ENCODE measurements at regions not wholly inside any gene's neighbourhood (a gene's known extent, or its start where the extent isn't known, plus 50 kb on each side); places are given as distances from the start of the nearest gene placed in this dataset.
"Not testable (repeated sequence)": the region's sequence is repeated elsewhere in the genome, so short reads cannot be mapped to it uniquely, and the experiment has no call there.

DNA sequence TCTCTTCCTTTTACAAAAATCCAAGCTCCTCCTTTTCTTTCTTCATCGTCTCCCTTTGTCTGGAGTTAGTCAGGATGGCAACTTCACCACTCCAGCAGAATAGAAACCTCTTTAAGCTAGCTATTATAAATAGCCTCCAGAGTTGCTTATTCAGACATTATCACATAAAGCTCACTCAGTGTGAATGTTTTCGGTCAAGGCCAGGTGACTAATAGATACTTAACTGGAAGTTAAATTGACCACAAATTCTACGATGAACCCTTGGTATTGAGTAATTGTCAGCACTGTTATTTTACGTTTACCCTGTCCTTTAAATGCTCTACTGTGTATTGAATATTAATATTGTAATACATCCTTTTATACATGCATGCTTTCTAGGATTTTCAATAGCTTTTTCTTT is 340.4 kb downstream of the OTUD1 start:
- no peak for DNase-seq

DNA sequence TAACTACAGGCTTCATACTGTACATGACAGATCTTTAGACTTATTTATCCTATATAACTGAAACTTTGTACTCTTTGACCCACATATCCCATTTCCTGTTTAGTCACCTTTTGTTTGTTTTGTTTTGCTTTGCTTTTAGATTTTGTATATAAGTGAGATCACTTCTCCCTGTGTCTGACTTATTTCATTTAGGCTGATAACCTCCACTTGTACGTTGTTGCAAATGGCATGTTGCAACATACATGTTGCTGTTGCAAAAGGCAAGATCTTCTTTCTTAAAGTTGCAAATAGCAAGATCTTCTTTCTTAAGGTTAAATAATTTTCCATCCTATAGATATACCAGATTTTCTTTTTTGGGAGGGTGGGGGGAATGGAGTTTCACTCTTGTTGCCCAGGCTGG is 341.5 kb downstream of the OTUD1 start:
- DNase-seq = no peak

DNA sequence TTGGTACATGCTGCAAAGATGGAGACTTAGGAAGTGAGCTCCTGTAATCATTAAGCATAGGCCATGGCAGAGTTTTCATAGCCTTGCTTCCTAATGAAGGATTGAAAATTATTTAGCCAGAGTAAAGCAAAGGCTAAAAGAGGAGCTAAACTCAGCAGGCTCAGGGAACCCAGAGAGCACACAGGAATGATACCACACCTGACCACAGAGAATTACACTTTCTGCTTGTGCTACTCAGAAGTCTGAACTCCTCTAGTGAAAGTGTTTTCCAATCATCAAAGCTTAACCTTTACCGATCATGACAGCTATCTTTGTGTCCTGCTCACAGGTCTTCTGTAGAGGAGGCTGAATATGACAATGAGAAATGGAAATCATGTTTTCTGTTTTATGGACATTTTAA is 347.7 kb downstream of the OTUD1 start:
- DNase-seq = no peak

DNA sequence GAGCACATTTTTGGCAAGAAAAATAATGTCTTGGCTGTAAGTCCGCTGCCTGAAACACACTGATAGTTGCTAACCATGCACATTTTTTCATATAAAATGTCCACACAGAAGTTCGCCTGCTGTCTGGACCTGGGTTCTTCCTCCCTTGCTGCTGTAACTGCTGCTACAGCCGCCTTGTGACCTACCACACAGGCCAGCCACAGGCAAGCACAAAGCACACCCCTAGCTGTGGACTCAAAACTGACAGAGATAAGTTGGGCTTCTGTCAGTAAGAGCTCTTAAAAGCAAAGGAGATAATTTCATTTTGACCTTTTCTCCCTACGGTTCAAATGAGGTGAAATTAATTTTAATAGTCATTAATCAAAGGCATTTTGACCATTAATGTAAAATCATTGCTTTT is 354.7 kb downstream of the OTUD1 start:
- no peak for DNase-seq

DNA sequence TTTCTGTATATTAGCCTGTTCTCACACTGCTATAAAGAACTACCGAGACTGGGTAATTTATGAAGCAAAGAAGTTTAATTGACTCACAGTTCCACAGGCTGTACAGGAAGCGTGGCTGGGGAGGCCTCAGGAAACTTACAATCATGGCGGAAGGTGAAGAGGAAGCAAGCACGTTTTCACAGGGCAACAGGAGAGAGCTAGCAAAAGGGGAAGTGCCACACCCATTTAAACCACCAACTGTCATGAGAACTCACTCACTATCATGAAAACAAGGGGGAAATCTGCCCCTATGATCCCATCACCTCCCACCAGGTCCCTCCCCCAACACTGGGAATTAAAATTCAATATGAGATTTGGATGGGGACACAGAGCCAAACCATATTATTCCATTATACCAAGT is 358.6 kb downstream of the OTUD1 start:
- DNase-seq = not testable (repeated sequence)

DNA sequence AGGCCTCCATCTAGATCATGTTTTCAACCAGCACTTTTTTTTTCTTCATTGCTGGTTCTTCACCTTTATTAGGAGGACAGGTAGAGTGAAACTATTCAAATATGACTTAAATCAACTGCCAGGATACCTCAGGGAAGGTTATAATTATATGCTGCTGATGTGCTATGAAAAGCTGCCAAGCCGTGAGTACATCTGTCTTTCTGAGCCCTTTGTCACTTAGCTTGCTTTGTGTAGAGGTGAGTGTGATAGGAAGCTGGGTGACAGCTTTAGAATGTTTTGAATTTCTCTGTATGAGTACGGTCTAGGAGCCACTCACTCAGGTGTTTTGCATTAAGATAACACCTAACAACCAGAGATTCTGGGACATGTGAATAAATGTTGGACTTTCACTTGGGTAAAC is 365.2 kb downstream of the OTUD1 start:
- no peak for DNase-seq

DNA sequence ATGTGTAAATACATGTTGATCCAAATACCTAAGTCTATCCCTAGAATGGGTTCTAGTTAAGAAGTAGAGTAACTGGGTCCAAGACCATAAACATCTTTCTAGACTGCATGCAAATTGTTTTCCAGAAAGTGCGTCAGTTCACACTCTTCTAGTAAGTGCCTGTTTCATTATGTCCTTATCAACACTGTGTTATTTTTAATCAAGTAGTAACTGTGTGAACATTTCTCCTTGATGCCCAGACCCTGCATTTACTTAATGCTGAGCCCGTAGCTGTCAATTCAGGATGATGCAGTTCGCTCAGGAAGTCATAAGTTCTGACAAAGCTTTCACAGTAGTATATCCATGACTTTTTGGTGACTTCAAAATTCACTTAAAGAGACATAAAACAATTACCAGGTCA is 374.8 kb downstream of the OTUD1 start:
- DNase-seq = no peak

DNA sequence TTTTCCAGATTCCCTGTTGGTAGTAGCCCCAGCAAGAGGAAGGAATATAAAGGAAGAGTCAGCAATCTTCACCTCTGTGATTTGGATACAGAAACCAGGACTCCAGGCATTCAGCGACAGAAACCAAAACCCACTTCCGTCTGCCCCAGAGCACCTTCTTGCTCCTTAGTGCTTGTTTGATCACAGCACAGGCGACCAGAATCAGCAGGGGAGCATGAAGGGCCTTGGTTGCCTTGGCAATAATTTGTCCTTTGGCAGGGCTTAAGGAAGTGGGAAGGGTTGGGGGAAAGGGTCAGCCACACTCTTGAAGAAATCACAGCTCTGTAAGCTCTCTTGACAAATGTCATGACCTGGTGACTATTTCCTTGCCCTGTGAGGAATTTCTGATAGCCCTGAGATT is 379.6 kb downstream of the OTUD1 start:
- no peak for DNase-seq

DNA sequence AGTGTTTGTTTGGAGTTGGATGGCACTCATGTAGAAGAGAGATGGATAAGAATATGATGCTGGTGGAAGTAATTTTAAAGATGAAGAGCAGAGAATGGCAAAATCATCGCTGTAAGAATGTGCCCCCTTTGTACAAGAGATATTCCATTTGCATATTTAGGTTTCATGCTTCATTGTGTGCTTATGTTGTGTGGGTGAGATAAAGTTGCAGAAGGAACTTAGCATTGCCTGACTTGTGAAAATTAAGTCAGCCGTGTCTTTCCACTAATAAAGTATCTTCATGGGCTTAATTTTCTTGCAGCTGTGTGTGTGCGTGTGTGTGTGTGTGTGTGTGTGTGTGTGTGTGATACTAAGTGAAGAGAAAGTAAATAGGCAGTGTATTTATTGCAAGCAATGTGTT is 381.9 kb downstream of the OTUD1 start:
- no peak for DNase-seq

DNA sequence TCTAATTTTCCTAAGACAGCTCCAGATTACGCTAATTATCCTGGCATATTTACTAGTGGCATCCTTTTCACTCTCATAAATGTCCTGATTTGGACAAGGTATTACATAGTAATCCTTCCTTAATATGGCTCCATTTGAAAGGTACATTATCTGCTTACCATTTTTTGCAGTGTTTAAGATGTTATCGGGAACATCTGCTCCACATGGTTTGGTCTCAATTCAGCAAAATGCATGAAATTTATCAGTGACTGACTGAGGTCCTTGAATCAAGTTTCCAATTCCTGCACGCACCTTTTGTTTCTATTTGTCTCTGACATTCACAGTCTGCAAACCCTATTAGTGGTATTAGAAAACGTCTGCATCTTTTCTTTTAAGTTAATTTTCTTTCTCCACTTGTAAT is 384.1 kb upstream of the KIAA1217 start:
- no peak for DNase-seq

DNA sequence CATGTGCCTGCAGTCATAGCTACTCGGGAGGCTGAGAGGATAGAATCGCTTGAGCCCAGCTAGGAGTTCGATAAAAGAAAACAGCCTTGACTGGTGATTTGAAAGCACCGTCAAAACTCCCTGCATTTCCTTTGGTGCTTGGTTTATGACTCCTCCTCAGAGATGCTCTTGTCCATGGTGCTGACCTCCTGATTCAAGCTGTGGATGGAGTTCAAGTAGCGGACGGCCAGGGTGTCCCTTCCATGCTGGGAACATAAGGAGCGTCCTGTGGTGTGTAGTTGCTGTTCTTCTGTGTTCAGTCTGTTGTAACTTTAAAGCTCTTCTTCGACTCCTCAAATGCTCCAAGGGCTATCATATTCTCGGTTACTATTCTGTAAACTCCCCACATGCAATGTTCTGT is 382.5 kb upstream of the KIAA1217 start:
- no peak for DNase-seq

DNA sequence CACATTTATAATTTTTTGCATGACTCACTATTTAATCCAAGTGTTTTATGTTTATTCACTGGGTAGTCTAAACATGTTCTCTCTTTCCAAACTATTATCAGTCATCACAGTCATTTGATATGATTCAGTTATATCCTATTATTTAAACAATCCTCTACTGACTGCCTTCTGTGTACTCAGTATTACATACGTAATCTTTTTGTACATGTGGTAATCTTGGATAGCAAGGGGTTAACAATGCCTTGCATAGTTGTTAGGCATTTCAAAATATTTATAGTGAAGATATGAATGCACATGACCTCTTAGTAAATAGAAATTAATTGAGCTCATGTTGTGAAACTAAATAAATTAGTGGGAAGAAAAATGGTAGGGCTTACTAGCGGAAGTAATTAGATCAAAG is 379.4 kb upstream of the KIAA1217 start:
- DNase-seq = no peak

DNA sequence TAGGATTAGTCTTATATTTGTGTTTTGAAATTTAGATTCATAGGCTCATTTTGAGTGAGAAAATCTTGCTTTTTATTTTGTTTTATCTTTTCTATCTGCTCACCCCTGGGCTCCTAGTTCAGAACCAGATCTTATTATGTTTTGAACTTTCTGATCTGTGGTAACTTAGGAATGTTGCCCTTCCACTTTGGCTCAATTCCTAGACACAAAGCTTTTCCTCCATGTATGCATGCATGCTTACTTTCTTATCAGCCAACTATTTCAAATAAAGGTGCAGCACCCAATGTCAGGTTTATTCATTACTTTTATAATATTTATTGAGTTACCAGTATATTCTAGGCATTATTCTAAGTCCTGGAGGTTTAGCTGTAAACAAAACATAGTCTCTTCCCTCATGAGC is 374.8 kb upstream of the KIAA1217 start:
- DNase-seq = no peak

DNA sequence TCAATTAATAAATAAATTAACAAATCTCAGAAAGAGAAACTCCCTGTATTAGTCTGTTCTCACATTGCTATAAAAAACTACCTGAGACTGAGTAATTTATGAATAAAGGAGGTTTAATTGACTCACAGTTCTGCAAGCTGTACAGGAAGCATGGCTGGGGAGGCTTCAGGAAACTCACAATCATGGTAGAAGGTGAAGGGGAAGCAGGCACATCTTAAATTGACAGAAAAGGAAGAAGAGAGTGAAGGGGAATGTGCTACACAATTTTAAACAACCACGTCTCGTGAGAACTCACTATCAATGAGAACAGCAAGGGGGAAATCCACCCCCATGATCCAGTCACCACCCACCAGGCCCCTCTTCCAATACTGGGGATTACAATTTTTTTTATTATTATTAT is 358.3 kb upstream of the KIAA1217 start:
- no peak for DNase-seq

DNA sequence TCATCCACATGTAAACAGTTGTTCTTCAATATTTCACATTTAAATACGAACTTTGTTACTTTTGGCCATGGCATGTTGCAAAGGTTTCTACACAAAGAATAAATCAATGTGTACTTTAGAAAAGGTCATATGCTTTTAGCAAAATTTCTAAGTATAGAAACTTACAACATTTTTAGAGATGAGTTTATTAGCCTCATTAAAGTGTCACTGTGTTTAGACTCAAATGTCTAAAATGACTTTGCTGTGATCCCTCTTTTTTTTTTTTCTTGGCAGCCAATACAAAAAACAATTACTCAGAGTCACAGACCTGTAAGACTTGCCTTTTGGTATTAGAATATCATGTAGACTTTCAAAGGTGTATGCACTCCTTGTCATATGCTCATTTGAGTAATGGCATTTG is 349.3 kb upstream of the KIAA1217 start:
- DNase-seq = no peak

DNA sequence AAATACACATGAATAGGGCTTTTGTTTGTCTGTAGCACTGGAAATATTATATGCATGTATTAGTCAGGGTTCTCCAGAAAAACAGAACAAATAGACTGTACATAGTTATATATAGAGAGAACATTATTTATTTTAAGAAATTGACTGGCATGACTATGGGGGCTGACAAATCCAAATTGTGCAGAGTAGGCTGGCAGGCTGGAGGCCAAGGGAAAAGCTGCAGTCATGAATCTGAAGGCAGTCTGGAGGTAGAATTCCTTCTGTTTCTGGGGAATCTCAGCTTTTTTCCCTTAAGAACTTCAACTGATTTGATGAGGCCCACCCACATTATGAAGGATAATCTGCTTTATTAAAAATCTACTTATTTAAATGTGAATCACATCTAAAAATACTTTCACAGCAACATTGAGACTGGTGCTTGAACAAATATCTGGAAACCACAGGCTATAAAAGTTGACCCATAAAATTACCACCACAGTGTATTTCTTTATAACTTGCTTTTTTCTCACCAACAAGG is 344.2 kb upstream of the KIAA1217 start:
- no peak for DNase-seq

DNA sequence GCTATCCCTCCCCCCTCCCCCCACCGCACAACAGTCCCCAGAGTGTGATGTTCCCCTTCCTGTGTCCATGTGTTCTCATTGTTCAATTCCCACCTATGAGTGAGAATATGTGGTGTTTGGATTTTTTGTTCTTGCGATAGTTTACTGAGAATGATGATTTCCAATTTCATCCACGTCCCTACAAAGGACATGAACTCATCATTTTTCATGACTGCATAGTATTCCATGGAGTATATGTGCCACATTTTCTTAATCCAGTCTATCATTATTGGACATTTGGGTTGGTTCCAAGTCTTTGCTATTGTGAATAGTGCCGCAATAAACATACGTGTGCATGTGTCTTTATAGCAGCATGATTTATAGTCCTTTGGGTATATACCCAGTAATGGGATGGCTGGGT is 342.0 kb upstream of the KIAA1217 start:
- DNase-seq = not testable (repeated sequence)

DNA sequence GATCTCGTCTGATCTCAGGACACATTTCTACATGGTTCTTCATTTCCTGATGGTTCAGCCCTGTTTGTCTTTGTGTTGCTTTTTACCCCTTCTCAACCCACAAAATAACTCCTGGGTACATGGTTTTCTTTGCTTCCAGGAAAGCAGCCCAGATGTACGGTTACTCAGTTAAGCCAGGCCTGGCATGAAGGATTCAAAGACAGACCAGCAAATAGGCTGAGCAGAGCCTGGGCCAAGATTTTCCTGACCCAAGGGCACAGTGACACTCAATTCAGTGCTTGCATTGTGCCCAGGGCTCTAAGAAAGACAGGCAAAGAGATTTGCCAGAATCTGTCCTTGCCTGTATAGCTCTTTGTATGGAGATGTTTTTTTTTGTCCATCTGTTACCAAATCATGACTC is 340.8 kb upstream of the KIAA1217 start:
- no peak for DNase-seq

DNA sequence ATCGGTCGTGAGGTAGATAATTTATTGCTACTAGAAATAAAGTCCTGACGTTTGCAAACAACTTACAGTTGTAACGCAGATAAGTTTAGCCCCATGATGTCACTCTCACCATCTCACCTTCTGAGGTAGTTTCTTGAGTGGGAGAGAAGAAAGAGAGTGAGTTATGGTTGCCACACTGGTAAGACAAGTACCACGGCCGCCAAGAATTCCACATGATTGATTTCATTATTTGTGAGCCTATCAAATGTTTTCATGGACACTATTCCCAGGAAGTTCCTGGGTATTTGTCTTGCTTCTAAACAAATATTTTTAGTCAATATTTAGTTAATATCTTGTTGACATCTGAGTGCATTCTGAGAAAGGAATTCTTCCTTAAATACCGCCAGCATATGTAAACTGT is 339.4 kb upstream of the KIAA1217 start:
- DNase-seq = no peak

DNA sequence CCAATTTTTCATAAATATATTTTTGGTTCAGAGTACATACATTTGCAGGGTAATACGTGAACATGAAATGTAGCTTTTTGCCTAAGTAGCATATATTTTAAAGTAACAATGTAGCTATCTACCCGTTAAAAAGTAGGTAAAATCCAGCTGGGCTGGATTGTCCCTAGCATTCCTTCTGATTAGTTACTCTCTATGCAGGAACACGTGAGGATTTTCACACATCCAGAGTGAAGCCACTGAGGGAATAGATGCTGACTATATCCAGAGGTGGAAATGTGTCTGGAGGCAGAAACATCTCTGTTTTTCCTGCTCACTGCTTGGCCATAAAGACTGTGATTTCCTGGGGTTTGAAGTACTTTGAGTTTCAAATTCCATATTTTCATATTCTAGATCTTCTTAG is 338.9 kb upstream of the KIAA1217 start:
- DNase-seq = no peak

DNA sequence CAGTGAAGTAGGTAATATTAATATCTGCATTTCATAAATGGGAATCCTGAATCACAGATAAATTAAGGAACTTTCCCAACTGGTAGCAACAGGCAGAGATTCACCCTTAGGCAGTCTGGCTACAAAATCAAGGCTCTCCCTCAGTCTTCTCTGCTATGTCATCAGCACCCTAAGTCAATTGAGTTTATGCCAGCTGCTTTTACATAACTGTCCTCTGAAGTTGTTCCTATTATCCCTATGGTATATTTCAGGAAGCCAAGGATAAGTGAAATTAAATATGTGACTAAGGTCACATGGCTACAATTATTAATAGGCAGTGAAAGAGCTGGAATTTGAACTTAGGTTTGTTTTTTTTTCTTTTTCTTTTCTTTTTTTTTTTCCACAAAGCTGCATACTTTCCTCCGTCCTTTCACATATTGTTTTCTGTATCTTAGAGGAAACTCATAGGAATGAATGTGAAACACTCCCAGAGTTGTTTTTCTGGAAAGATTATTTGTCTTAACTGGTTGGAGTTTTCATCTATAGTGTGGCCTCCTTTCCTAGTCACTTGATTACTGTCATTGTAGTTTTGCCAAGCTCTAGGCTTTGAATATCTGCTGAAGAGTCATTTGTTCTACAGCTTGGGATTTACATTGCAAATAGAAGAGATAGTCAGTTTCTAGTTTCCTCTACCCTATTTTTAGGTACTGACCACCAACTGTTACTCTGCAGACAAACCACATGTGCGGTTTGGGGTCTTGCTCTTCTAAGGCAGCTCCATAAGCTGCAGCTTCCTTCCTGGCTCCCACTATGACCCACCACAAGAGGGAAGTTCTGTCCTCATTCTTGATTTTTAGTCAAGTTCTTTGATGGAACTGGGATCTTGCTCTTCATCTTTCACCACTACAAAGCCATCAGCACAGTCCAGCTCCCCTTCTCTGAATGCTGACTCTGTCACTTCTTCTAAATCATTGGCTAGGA is 338.0 kb upstream of the KIAA1217 start:
- peak; percentile 0 for DNase-seq

DNA sequence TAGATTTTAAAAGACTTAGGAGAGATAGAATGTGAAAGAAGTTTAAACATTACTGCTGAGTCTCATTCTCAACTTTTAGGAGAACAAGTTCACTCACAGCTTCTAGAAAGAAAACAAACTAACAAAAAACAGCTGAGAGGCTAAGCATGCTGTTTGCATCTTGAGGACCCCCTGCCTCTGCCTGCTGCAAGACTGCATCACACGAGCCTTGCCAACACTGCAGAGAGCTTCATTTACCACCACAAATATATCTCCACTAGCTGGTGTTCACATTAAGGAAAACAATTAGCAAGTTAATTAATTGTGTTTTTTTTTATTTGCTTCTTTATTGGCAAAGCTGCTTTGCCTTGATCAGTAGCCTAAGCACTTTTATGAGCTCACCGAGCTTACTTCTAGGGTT is 336.6 kb upstream of the KIAA1217 start:
- DNase-seq = no peak

DNA sequence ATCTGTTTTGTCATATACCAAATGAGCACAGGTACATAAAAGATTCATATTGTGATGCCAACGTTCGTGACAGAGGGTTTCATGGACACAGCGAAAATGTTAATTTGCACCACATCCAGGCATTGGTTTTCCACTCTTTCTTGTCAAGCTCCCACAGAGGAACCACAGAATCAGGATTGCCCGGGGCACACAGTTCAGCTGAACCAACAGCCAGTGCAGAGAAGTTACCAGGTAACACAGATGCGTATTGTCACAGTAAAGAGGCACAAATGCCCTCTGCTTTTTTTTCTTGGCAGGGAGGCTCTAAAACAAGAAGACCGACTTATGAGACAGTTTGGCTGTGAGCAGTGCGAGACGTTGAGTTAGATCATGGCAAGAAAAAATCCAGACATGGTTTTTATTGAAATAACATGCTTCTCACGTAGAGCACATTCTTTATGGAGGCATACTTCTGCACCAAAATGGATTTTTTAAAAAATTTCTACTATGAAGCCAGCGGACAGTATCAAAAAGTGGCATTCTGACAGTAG is 331.1 kb upstream of the KIAA1217 start:
- DNase-seq = no peak

DNA sequence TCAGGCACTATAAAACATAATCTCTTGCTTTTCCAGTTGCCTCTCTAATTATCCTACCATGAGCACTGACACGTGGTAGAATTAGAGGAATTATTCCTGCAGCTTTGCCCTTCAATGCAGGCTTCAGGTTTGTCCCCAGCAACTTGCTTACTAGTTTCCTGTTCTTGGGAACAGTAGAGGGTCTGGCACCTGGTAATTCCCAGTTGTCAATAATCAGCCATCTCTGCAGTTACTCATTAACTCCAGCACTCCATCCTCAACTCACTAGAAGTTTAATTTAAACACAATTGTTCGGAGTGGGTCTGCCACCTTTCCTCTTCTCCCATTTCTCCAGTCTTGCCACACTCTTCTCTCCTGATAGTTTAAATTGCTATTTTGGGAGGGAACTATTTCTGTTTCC is 324.3 kb upstream of the KIAA1217 start:
- DNase-seq = no peak

DNA sequence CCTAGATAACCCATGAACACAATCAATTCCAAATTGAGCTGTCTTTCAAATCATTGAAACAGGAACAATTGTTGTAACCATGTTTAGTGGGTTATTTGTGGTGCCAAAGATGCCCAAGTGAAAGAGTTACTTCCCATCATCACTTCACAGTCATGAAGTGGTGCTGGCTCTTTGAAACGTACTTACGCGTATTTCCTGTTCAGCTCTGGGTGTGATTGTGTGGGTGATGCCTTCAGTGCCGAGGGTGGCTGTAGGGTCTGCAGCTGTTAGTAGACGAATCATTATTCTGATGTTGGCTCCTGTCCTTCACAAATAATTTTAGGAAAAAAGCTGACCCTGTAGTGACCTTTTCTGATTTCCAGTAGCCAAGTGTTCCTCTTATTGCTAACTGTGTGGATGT is 323.1 kb upstream of the KIAA1217 start:
- no peak for DNase-seq
